ENCODE measurements at regions not wholly inside any gene's neighbourhood (a gene's known extent, or its start where the extent isn't known, plus 50 kb on each side); places are given as distances from the start of the nearest gene placed in this dataset.

GRCh38 chr4:187178084-187178483 is 454.4 kb upstream of the FAT1 start:
- ATAC-seq (no peak), DNase-seq (no peak)
- Mint-ChIP-seq H3K4me3 (no peak overlapping the region), H3K27ac (no peak overlapping the region), H3K27me3 (peaks cover 0 to 4% (median 0%) of the 10 kb centered on the region in 5 donors), H3K36me3 (no peaks in the 10 kb centered on the region), H3K4me1 (peaks cover 0 to 1% (median 0%) of the 10 kb centered on the region in 4 donors), H3K9me3 (peaks cover 0 to 24% (median 6%) of the 10 kb centered on the region in 9 donors)
- POLR2A ChIA-PET = no interaction called here

- H3K4me3 Mint-ChIP-seq = no peak overlapping the region
- ATAC-seq = no peak
- no peaks in the 10 kb centered on the region for H3K36me3 Mint-ChIP-seq
- POLR2A ChIA-PET = no interaction called here
- DNase-seq = no peak
- no peak overlapping the region for H3K27ac Mint-ChIP-seq
- H3K4me1 Mint-ChIP-seq = peaks cover 0 to under 1% (median 0%) of the 10 kb centered on the region in 4 donors
- peaks cover 0 to 22% (median 4%) of the 10 kb centered on the region in 9 donors for H3K9me3 Mint-ChIP-seq
- peaks cover 0 to 4% (median 0%) of the 10 kb centered on the region in 5 donors for H3K27me3 Mint-ChIP-seq
Measured at GRCh38 chr4:187178587-187178986, 454.9 kb upstream of the FAT1 start.

GRCh38 chr4:187179086-187180058 is 455.7 kb upstream of the FAT1 start:
- no peaks in the 10 kb centered on the region for H3K36me3 Mint-ChIP-seq
- no peaks in the 10 kb centered on the region for H3K27me3 Mint-ChIP-seq
- POLR2A ChIA-PET = no interaction called here
- DNase-seq (no peak), ATAC-seq (no peak)
- H3K9me3 Mint-ChIP-seq = peaks cover 0 to 14% (median under 1%) of the 10 kb centered on the region in 9 donors
- no peaks in the 10 kb centered on the region for H3K4me1 Mint-ChIP-seq
- no peak overlapping the region for H3K4me3 Mint-ChIP-seq
- no peak overlapping the region for H3K27ac Mint-ChIP-seq

- DNase-seq (no peak), ATAC-seq (no peak)
- Mint-ChIP-seq H3K9me3 (peaks cover 0 to 6% (median 0%) of the 10 kb centered on the region in 9 donors), H3K36me3 (no peaks in the 10 kb centered on the region), H3K27ac (no peak overlapping the region), H3K4me1 (no peaks in the 10 kb centered on the region), H3K4me3 (no peak overlapping the region), H3K27me3 (no peaks in the 10 kb centered on the region)
- POLR2A ChIA-PET = no interaction called here
Measured at GRCh38 chr4:187181054-187181453, 457.4 kb upstream of the FAT1 start.

- POLR2A ChIA-PET = no interaction called here
- peaks cover 0 to 7% (median 0%) of the 10 kb centered on the region in 9 donors for H3K9me3 Mint-ChIP-seq
- peaks cover 0 to 2% (median 0%) of the 10 kb centered on the region in 5 donors for H3K27me3 Mint-ChIP-seq
Measured at GRCh38 chr4:187183346-187183745, 459.7 kb upstream of the FAT1 start.

GRCh38 chr4:187183826-187184225 is 460.2 kb upstream of the FAT1 start:
- Mint-ChIP-seq H3K4me3 (no peak overlapping the region), H3K27me3 (peaks cover 0 to 2% (median 0%) of the 10 kb centered on the region in 5 donors), H3K9me3 (peaks cover 0 to 7% (median 0%) of the 10 kb centered on the region in 9 donors), H3K36me3 (no peaks in the 10 kb centered on the region), H3K4me1 (no peaks in the 10 kb centered on the region), H3K27ac (no peak overlapping the region)
- POLR2A ChIA-PET = no interaction called here
- DNase-seq (no peak), ATAC-seq (no peak)

More at GRCh38 chr4:187183346-187183745, 459.7 kb upstream of the FAT1 start:
- ATAC-seq = no peak
- H3K27ac Mint-ChIP-seq = no peak overlapping the region
- H3K4me3 Mint-ChIP-seq = no peak overlapping the region
- H3K4me1 Mint-ChIP-seq = no peaks in the 10 kb centered on the region
- no peak for DNase-seq
- no peaks in the 10 kb centered on the region for H3K36me3 Mint-ChIP-seq

GRCh38 chr4:187184508-187184907 is 460.9 kb upstream of the FAT1 start:
- POLR2A ChIA-PET = no interaction called here
- Mint-ChIP-seq H3K4me3 (no peak overlapping the region), H3K27ac (no peak overlapping the region), H3K9me3 (peaks cover 0 to 7% (median 0%) of the 10 kb centered on the region in 9 donors), H3K4me1 (no peaks in the 10 kb centered on the region), H3K27me3 (peaks cover 0 to 2% (median 0%) of the 10 kb centered on the region in 5 donors), H3K36me3 (no peaks in the 10 kb centered on the region)
- DNase-seq (no peak), ATAC-seq (no peak)

GRCh38 chr4:187188118-187188517 is 464.5 kb upstream of the FAT1 start:
- ATAC-seq (no peak), DNase-seq (no peak)
- no peak overlapping the region for H3K4me3 Mint-ChIP-seq
- H3K9me3 Mint-ChIP-seq = peaks cover 0 to 11% (median 0%) of the 10 kb centered on the region in 9 donors
- POLR2A ChIA-PET = no interaction called here
- H3K36me3 Mint-ChIP-seq = no peaks in the 10 kb centered on the region
- H3K4me1 Mint-ChIP-seq = no peaks in the 10 kb centered on the region
- peaks cover 0 to 2% (median 0%) of the 10 kb centered on the region in 5 donors for H3K27me3 Mint-ChIP-seq
- no peak overlapping the region for H3K27ac Mint-ChIP-seq

GRCh38 chr4:187188741-187189140 is 465.1 kb upstream of the FAT1 start:
- H3K4me3 Mint-ChIP-seq = no peak overlapping the region
- no peak for ATAC-seq
- H3K4me1 Mint-ChIP-seq = no peaks in the 10 kb centered on the region
- peaks cover 0 to 2% (median 0%) of the 10 kb centered on the region in 5 donors for H3K27me3 Mint-ChIP-seq
- POLR2A ChIA-PET = no interaction called here
- no peak for DNase-seq
- peaks cover 0 to 16% (median 0%) of the 10 kb centered on the region in 9 donors for H3K9me3 Mint-ChIP-seq
- H3K36me3 Mint-ChIP-seq = no peaks in the 10 kb centered on the region
- no peak overlapping the region for H3K27ac Mint-ChIP-seq

- Mint-ChIP-seq H3K9me3 (peaks cover 0 to 19% (median 2%) of the 10 kb centered on the region in 9 donors), H3K27ac (no peak overlapping the region), H3K36me3 (no peaks in the 10 kb centered on the region), H3K4me3 (no peak overlapping the region), H3K4me1 (no peaks in the 10 kb centered on the region), H3K27me3 (peaks cover 0 to 2% (median 0%) of the 10 kb centered on the region in 5 donors)
- no peak for ATAC-seq
- no peak for DNase-seq
- POLR2A ChIA-PET = no interaction called here
Measured at GRCh38 chr4:187190390-187190789, 466.7 kb upstream of the FAT1 start.

- Mint-ChIP-seq H3K27ac (no peak overlapping the region), H3K4me3 (no peak overlapping the region), H3K4me1 (no peaks in the 10 kb centered on the region), H3K36me3 (no peaks in the 10 kb centered on the region), H3K9me3 (peaks cover 0 to 22% (median 4%) of the 10 kb centered on the region in 9 donors), H3K27me3 (peaks cover 0 to 2% (median 0%) of the 10 kb centered on the region in 5 donors)
- DNase-seq = no peak
- POLR2A ChIA-PET = no interaction called here
- no peak for ATAC-seq
Measured at GRCh38 chr4:187191676-187192075, 468.0 kb upstream of the FAT1 start.

GRCh38 chr4:187192266-187192665 is 468.6 kb upstream of the FAT1 start:
- Mint-ChIP-seq H3K4me1 (no peaks in the 10 kb centered on the region), H3K9me3 (peaks cover 0 to 22% (median 7%) of the 10 kb centered on the region in 9 donors), H3K36me3 (no peaks in the 10 kb centered on the region), H3K4me3 (peak overlapping the region in 1 of 10 donors; percentile 7), H3K27me3 (peaks cover 0 to 2% (median 0%) of the 10 kb centered on the region in 5 donors), H3K27ac (no peak overlapping the region)
- ATAC-seq (no peak), DNase-seq (no peak)
- POLR2A ChIA-PET = no interaction called here

- no peaks in the 10 kb centered on the region for H3K4me1 Mint-ChIP-seq
- H3K4me3 Mint-ChIP-seq = no peak overlapping the region
- ATAC-seq (no peak), DNase-seq (no peak)
- H3K27ac Mint-ChIP-seq = no peak overlapping the region
- POLR2A ChIA-PET = no interaction called here
- H3K27me3 Mint-ChIP-seq = peaks cover 0 to 1% (median 0%) of the 10 kb centered on the region in 5 donors
- H3K9me3 Mint-ChIP-seq = peaks cover 0 to 20% (median 9%) of the 10 kb centered on the region in 9 donors
- H3K36me3 Mint-ChIP-seq = no peaks in the 10 kb centered on the region
Measured at GRCh38 chr4:187193141-187193540, 469.5 kb upstream of the FAT1 start.
